ENCODE measurements at regions not wholly inside any gene's neighbourhood (a gene's known extent, or its start where the extent isn't known, plus 50 kb on each side); places are given as distances from the start of the nearest gene placed in this dataset.

GRCh38 chr10:50674469-50675254 lies 50.9 kb upstream of the SGMS1 start:
- no peaks in the 10 kb centered on the region for H3K9me2 ChIP-seq (ENCODE audit: insufficient read depth)
- H4K20me1 ChIP-seq (ENCODE audit: insufficient read depth) = no peaks in the 10 kb centered on the region
- TF ChIP-seq EZH2 (IDR thresholded peaks at IDR 0.05; ENCODE audit: insufficient read depth, poor library complexity, severe bottlenecking) (no peak), EZH2phosphoT487 (IDR thresholded peaks at IDR 0.05; ENCODE audit: insufficient read depth, low read depth) (no peak)
- no peak overlapping the region for H3K9ac ChIP-seq
- no peaks in the 10 kb centered on the region for H3K79me2 ChIP-seq (ENCODE audit: insufficient read depth)
- DNase-seq = no peak
- H3K36me3 ChIP-seq (ENCODE audit: low read depth) = no peaks in the 10 kb centered on the region
- H3K27ac ChIP-seq = no peak overlapping the region
- H2AFZ ChIP-seq = no peak overlapping the region
- no peaks in the 10 kb centered on the region for H3K27me3 ChIP-seq (replicated peaks; ENCODE audit: insufficient read depth)
- H3K4me1 ChIP-seq (ENCODE audit: insufficient read depth) = no peaks in the 10 kb centered on the region
- WGBS, 2 experiments (ENCODE audit: low coverage in 1 of 2, low lambda C conversion rate in 2 of 2, missing lambda C conversion rate in 2 of 2) = 74 to 77% methylated on average over 19 to 29 of the region's 42 CpGs
- no peaks in the 10 kb centered on the region for H3K9me3 ChIP-seq (ENCODE audit: low read depth)
- H3K4me2 ChIP-seq (ENCODE audit: unreplicated experiment) = no peak overlapping the region
- in situ Hi-C loops (cut with MboI) = no loop called here
- H3F3A ChIP-seq (ENCODE audit: insufficient read depth) = no peaks in the 10 kb centered on the region
- H3K4me3 ChIP-seq = no peak overlapping the region
